Thymus (tissue), 11 donors: ENCODE measurements at regions not wholly inside any gene's neighbourhood (a gene's known extent, or its start where the extent isn't known, plus 50 kb on each side); places are given as distances from the start of the nearest gene placed in this dataset.

Experiments used
- DNase-seq, 9 donors: peaks; one replicate each; pipeline ENCODE4 v3.0.0-alpha.2; 2013; ENCODE audit warnings: low spot score in 9 of 9, low read depth in 6 of 9, missing footprints in 1 of 9
- H3K27ac ChIP-seq, 2 donors: one replicate each; pipeline ENCODE4 v1.5.1; 2013; ENCODE audit warnings: control low read depth in 1 of 2, low read depth in 1 of 2, low read length in 1 of 2, mild to moderate bottlenecking in 1 of 2, moderate library complexity in 1 of 2
- H3K27me3 ChIP-seq, 2 donors: one replicate each; pipeline ENCODE4 v1.5.1; 2013; ENCODE audit warnings: low read length in 1 of 2; ENCODE audit not compliant: control insufficient read depth in 2 of 2, insufficient read depth in 1 of 2
- H3K36me3 ChIP-seq, 2 donors: one replicate each; pipeline ENCODE4 v1.5.1; 2013; ENCODE audit warnings: low read length in 1 of 2, mild to moderate bottlenecking in 1 of 2, moderate library complexity in 1 of 2; ENCODE audit not compliant: control insufficient read depth in 2 of 2, insufficient read depth in 2 of 2
- H3K4me1 ChIP-seq, 2 donors: one replicate each; pipeline ENCODE4 v1.5.1; 2013; ENCODE audit warnings: low read length in 2 of 2; ENCODE audit not compliant: control insufficient read depth in 2 of 2, insufficient read depth in 2 of 2
- H3K4me3 ChIP-seq, 2 donors: one replicate each; pipeline ENCODE4 v1.5.1; 2013; ENCODE audit warnings: low read length in 2 of 2, control low read depth in 1 of 2, mild to moderate bottlenecking in 1 of 2
- H3K9me3 ChIP-seq, 2 donors: one replicate each; pipeline ENCODE4 v1.5.1; 2013; ENCODE audit warnings: low read length in 1 of 2, mild to moderate bottlenecking in 1 of 2; ENCODE audit not compliant: control insufficient read depth in 2 of 2, insufficient read depth in 1 of 2
- WGBS: extraction: QIAGEN DNeasy Blood & Tissue Kit; methylation state at CpG from one replicate; pipeline ENCODE4 v1.1.7; 2013; 5-methylcytosine and 5-hydroxymethylcytosine counted together
- donor health status: healthy.

- 95% methylated on average over 4 of the region's 4 CpGs for WGBS
- H3K9me3 ChIP-seq, result no peaks in the 10 kb centered on the region
Observed at GRCh38 chr2:157194844-157195243, 62.7 kb upstream of the GALNT5 start.

GRCh38 chr2:157196956-157197355 lies 60.5 kb upstream of the GALNT5 start:
- H3K27ac ChIP-seq, result no peak overlapping the region
- no peaks in the 10 kb centered on the region for H3K9me3 ChIP-seq
- H3K4me3 ChIP-seq, result no peak overlapping the region
- 94% methylated on average over 7 of the region's 7 CpGs for WGBS
- no peak for DNase-seq
- no peaks in the 10 kb centered on the region for H3K4me1 ChIP-seq
- H3K36me3 ChIP-seq, result no peaks in the 10 kb centered on the region
- no peaks in the 10 kb centered on the region for H3K27me3 ChIP-seq

More at GRCh38 chr2:157194844-157195243, 62.7 kb upstream of the GALNT5 start:
- Histone ChIP-seq H3K4me1 (no peaks in the 10 kb centered on the region), H3K36me3 (no peaks in the 10 kb centered on the region), H3K27me3 (no peaks in the 10 kb centered on the region), H3K27ac (no peak overlapping the region), H3K4me3 (no peak overlapping the region)
- DNase-seq, result no peak

- DNase-seq, result no peak
- Histone ChIP-seq H3K9me3 (no peaks in the 10 kb centered on the region), H3K27ac (no peak overlapping the region), H3K36me3 (no peaks in the 10 kb centered on the region), H3K27me3 (no peaks in the 10 kb centered on the region), H3K4me1 (no peaks in the 10 kb centered on the region), H3K4me3 (no peak overlapping the region)
- 86% methylated on average over 1 of the region's 1 CpG for WGBS
Observed at GRCh38 chr2:157197848-157198247, 59.7 kb upstream of the GALNT5 start.

- H3K27me3 ChIP-seq, result no peaks in the 10 kb centered on the region
- no peaks in the 10 kb centered on the region for H3K36me3 ChIP-seq
- 96% methylated on average over 4 of the region's 4 CpGs for WGBS
- H3K4me3 ChIP-seq, result no peak overlapping the region
- no peak overlapping the region for H3K27ac ChIP-seq
- no peaks in the 10 kb centered on the region for H3K4me1 ChIP-seq
- H3K9me3 ChIP-seq, result no peaks in the 10 kb centered on the region
- DNase-seq, result no peak
Observed at GRCh38 chr2:157203651-157204050, 53.9 kb upstream of the GALNT5 start.

GRCh38 chr2:157204401-157204800 lies 53.1 kb upstream of the GALNT5 start:
- WGBS, result 97% methylated on average over 3 of the region's 3 CpGs
- Histone ChIP-seq H3K4me1 (no peaks in the 10 kb centered on the region), H3K36me3 (no peaks in the 10 kb centered on the region), H3K4me3 (no peak overlapping the region), H3K27me3 (no peaks in the 10 kb centered on the region), H3K9me3 (no peaks in the 10 kb centered on the region), H3K27ac (no peak overlapping the region)
- DNase-seq, result no peak

GRCh38 chr2:157206916-157207315 lies 50.6 kb upstream of the GALNT5 start:
- Histone ChIP-seq H3K27ac (no peak overlapping the region), H3K4me3 (no peak overlapping the region), H3K36me3 (no peaks in the 10 kb centered on the region), H3K9me3 (no peaks in the 10 kb centered on the region), H3K4me1 (no peaks in the 10 kb centered on the region), H3K27me3 (no peaks in the 10 kb centered on the region)
- 93% methylated on average over 3 of the region's 3 CpGs for WGBS
- no peak for DNase-seq
